HEK293 (cell line): ENCODE measurements at regions not wholly inside any gene's neighbourhood (a gene's known extent, or its start where the extent isn't known, plus 50 kb on each side); places are given as distances from the start of the nearest gene placed in this dataset.

ENCODE experiments used
- CTCF ChIA-PET: fragments of 350-600 bp; formaldehyde crosslinking; extraction: SDS; loops from one replicate; lab custom pipeline; 2021; ENCODE audit warnings: antibody characterized with exemption; lab: Yijun Ruan, JAX
- POLR2A ChIA-PET: fragments of 300-600 bp; formaldehyde crosslinking; extraction: SDS; loops from one replicate; lab custom pipeline; 2020; ENCODE audit warnings: antibody characterized with exemption, inconsistent platforms; lab: Yijun Ruan, JAX
- H3K27ac ChIP-seq: fragments of 200-500 bp; sonication (Bioruptor generic); 2 replicates; pipeline ENCODE4 v1.5.1; 2014; ENCODE audit warnings: low read depth, low read length, control low read depth, inconsistent platforms; ENCODE audit errors: extremely low read depth
- H3K36me3 ChIP-seq, 2 experiments: fragments of 200-500 bp in 1 of 2; sonication (Bioruptor generic) in 1 of 2; 1 replicate in 1 of 2; 2 replicates in 1 of 2; pipeline ENCODE4 v1.5.1; 2014 to 2017; ENCODE audit warnings: inconsistent platforms in 2 of 2, low read length in 2 of 2; ENCODE audit not compliant: control insufficient read depth in 2 of 2, insufficient read depth in 1 of 2
- H3K4me1 ChIP-seq: fragments of 200-500 bp; sonication (Bioruptor generic); 2 replicates; pipeline ENCODE4 v1.5.1; 2014; ENCODE audit warnings: mild to moderate bottlenecking, low read length, inconsistent platforms; ENCODE audit not compliant: control insufficient read depth, insufficient read depth
- H3K4me3 ChIP-seq: 2 replicates; pipeline ENCODE4 v1.5.1; 2011; ENCODE audit warnings: low read depth, mild to moderate bottlenecking, control low read depth, low read length, moderate library complexity
- H3K9me3 ChIP-seq: fragments of 200-500 bp; sonication (Bioruptor generic); 2 replicates; pipeline ENCODE4 v1.5.1; 2014; ENCODE audit warnings: low read depth, low read length, inconsistent platforms; ENCODE audit not compliant: control insufficient read depth, insufficient read depth
- ATF2 ChIP-seq: fragments of 450-650 bp; formaldehyde crosslinking; IDR thresholded peaks from 2 replicates; pipeline ENCODE4 v1.5.1; 2016; ENCODE audit warnings: missing biosample characterization, missing genetic modification characterization, low read depth
- CTCF ChIP-seq: fragments of 450-650 bp; formaldehyde crosslinking; IDR thresholded peaks from 2 replicates; pipeline ENCODE4 v1.5.1; 2016; ENCODE audit warnings: missing biosample characterization, missing genetic modification characterization
- ELK4 ChIP-seq: IDR thresholded peaks from 2 replicates; pipeline ENCODE4 v1.6.1; 2011; ENCODE audit warnings: mild to moderate bottlenecking, low read depth, low read length, borderline replicate concordance
- GLI4 ChIP-seq: fragments of 450-650 bp; formaldehyde crosslinking; IDR thresholded peaks from 2 replicates; pipeline ENCODE4 v1.5.1; 2016; ENCODE audit warnings: missing biosample characterization, missing genetic modification characterization
- HOXD13 ChIP-seq: sonication (generic); formaldehyde crosslinking; IDR thresholded peaks from 2 replicates; pipeline ENCODE4 v1.8.0; 2022; ENCODE audit warnings: missing genetic modification reagents, borderline replicate concordance
- KLF10 ChIP-seq: fragments of 450-650 bp; IDR thresholded peaks from 2 replicates; pipeline ENCODE4 v1.5.1; 2018; ENCODE audit warnings: missing biosample characterization, mild to moderate bottlenecking, missing genetic modification characterization
- PRDM1 ChIP-seq: fragments of 450-650 bp; formaldehyde crosslinking; IDR thresholded peaks from 2 replicates; pipeline ENCODE4; 2016; ENCODE audit warnings: missing biosample characterization, missing genetic modification characterization
- SP3 ChIP-seq: fragments of 450-650 bp; formaldehyde crosslinking; IDR thresholded peaks from 2 replicates; pipeline ENCODE4 v1.5.1; 2016; ENCODE audit warnings: missing biosample characterization, missing genetic modification characterization
- WT1 ChIP-seq: fragments of 450-650 bp; formaldehyde crosslinking; IDR thresholded peaks from 2 replicates; pipeline ENCODE4 v1.5.1; 2016; ENCODE audit warnings: missing biosample characterization, missing genetic modification characterization
- ZBTB11 ChIP-seq: fragments of 450-650 bp; formaldehyde crosslinking; conservative IDR thresholded peaks from 2 replicates; pipeline ENCODE4 v1.5.1; 2016; ENCODE audit warnings: low read depth, missing biosample characterization, missing genetic modification characterization
- ZBTB17 ChIP-seq: fragments of 450-650 bp; formaldehyde crosslinking; IDR thresholded peaks from 2 replicates; pipeline ENCODE4 v1.5.1; 2016; ENCODE audit warnings: missing biosample characterization, missing genetic modification characterization
- ZBTB21 ChIP-seq: fragments of 450-650 bp; formaldehyde crosslinking; IDR thresholded peaks from 2 replicates; pipeline ENCODE4 v1.5.1; 2017; ENCODE audit warnings: missing biosample characterization, missing genetic modification characterization
- ZBTB26 ChIP-seq: fragments of 450-650 bp; formaldehyde crosslinking; optimal IDR thresholded peaks from 2 replicates; pipeline ENCODE3; 2016; ENCODE audit warnings: missing biosample characterization, mild to moderate bottlenecking, missing genetic modification characterization
- ZNF18 ChIP-seq: fragments of 450-650 bp; formaldehyde crosslinking; IDR thresholded peaks from 2 replicates; pipeline ENCODE4 v1.5.1; 2016; ENCODE audit warnings: missing biosample characterization, missing genetic modification characterization
- ZNF214 ChIP-seq: fragments of 450-650 bp; formaldehyde crosslinking; IDR thresholded peaks from 2 replicates; pipeline ENCODE4 v1.5.1; 2017; ENCODE audit warnings: missing biosample characterization, mild to moderate bottlenecking, missing genetic modification characterization, borderline replicate concordance
- ZNF24 ChIP-seq: fragments of 450-650 bp; formaldehyde crosslinking; IDR thresholded peaks from 2 replicates; pipeline ENCODE4 v1.5.1; 2016; ENCODE audit warnings: missing biosample characterization, missing genetic modification characterization
- ZNF274 ChIP-seq, 2 experiments: fragments of 200-500 bp in 1 of 2; fragments of 450-650 bp in 1 of 2; sonication (Bioruptor generic) in 1 of 2; formaldehyde crosslinking in 1 of 2; IDR thresholded peaks; 2 replicates each; pipeline versions ENCODE4 v1.5.1 to v1.6.1; 2014 to 2016; ENCODE audit warnings: borderline replicate concordance in 1 of 2, inconsistent platforms in 1 of 2, low read length in 1 of 2, missing biosample characterization in 1 of 2, missing genetic modification characterization in 1 of 2
- ZNF423 ChIP-seq: fragments of 450-650 bp; formaldehyde crosslinking; IDR thresholded peaks from 2 replicates; pipeline ENCODE4 v1.5.1; 2016; ENCODE audit warnings: missing biosample characterization, missing genetic modification characterization
- ZNF473 ChIP-seq: fragments of 450-650 bp; formaldehyde crosslinking; IDR thresholded peaks from 2 replicates; pipeline ENCODE4 v1.5.1; 2017; ENCODE audit warnings: missing biosample characterization, missing genetic modification characterization
- ZNF501 ChIP-seq: fragments of 450-650 bp; formaldehyde crosslinking; IDR thresholded peaks from 2 replicates; pipeline ENCODE4 v1.5.1; 2016; ENCODE audit warnings: missing biosample characterization, missing genetic modification characterization
- ZNF544 ChIP-seq: fragments of 450-650 bp; formaldehyde crosslinking; IDR thresholded peaks from 2 replicates; pipeline ENCODE4 v1.5.0; 2017; ENCODE audit warnings: missing biosample characterization, missing genetic modification characterization
- ZNF621 ChIP-seq: fragments of 450-650 bp; formaldehyde crosslinking; IDR thresholded peaks from 2 replicates; pipeline ENCODE4 v1.5.1; 2017; ENCODE audit warnings: missing biosample characterization, missing genetic modification characterization
- ZNF629 ChIP-seq: fragments of 450-650 bp; formaldehyde crosslinking; IDR thresholded peaks from 2 replicates; pipeline ENCODE4 v1.5.1; 2017; ENCODE audit warnings: missing biosample characterization, missing genetic modification characterization
- ZNF654 ChIP-seq: fragments of 450-650 bp; formaldehyde crosslinking; IDR thresholded peaks from 2 replicates; pipeline ENCODE4 v1.5.1; 2016; ENCODE audit warnings: low read depth, missing biosample characterization, missing genetic modification characterization
- ZNF660 ChIP-seq: fragments of 450-650 bp; IDR thresholded peaks from 2 replicates; pipeline ENCODE4 v1.5.1; 2018; ENCODE audit warnings: missing biosample characterization, mild to moderate bottlenecking, missing genetic modification characterization
- ZNF664 ChIP-seq: fragments of 450-650 bp; formaldehyde crosslinking; IDR thresholded peaks from 2 replicates; pipeline ENCODE4 v1.5.1; 2016; ENCODE audit warnings: missing biosample characterization, missing genetic modification characterization
- ZSCAN23 ChIP-seq: fragments of 450-650 bp; formaldehyde crosslinking; IDR thresholded peaks from 2 replicates; pipeline ENCODE4 v1.5.1; 2016; ENCODE audit warnings: missing biosample characterization, missing genetic modification characterization

GRCh38 chr18:26656944-26657536, 108.7 kb upstream of the KCTD1 start:
- CTCF ChIA-PET = interaction anchor here (0.6 to 1.2 kb wide), 6 partner anchors 8 to 1288 kb away, joined by 3 to 5 read pairs (median 3); no protein-coding TSS in a partner anchor
- POLR2A ChIA-PET = interaction anchor here (0.6 to 2.2 kb wide), 5 partner anchors 19 to 135 kb away, joined by 3 to 13 read pairs (median 4); partner anchors contain the start of gene KCTD1
- TF ChIP-seq ZNF24 (tag by site-specific recombination) (no peak), GLI4 (tag by site-specific recombination) (no peak), ZNF544 (tag by site-specific recombination) (no peak), ZBTB21 (tag by site-specific recombination) (no peak), ZNF214 (tag by site-specific recombination) (no peak), KLF10 (no peak), ZNF654 (no peak), PRDM1 (tag by site-specific recombination) (peak; percentile 74), SP3 (tag by site-specific recombination) (0 out of 2 replicates have a peak, but pooled peaks have one; percentile 11), ZNF423 (tag by site-specific recombination) (no peak), ATF2 (tag by site-specific recombination) (no peak), ZNF18 (no peak), ZBTB26 (peak; percentile 74), CTCF (tag by site-specific recombination) (peak; percentile 36; the same call in 1 of the 2 replicates), ZNF629 (tag by site-specific recombination) (no peak), ZNF501 (tag by site-specific recombination) (peak; percentile 35; the same call in 1 of the 2 replicates), ZBTB17 (tag by site-specific recombination) (peak; percentile 96), ZNF660 (tag by site-specific recombination) (0 out of 2 replicates have a peak, but pooled peaks have one; percentile 11), ZNF664 (no peak), HOXD13 (CRISPR knock-in tag) (no peak), ZSCAN23 (tag by site-specific recombination) (no peak), ZNF473 (no peak), ZNF621 (no peak), ZBTB11 (peak; percentile 44; the same call in 1 of the 2 replicates), ZNF274 (IDR thresholded peaks at IDR 0.05; ENCODE audit: low read length) (no peak), ZNF274 (tag by site-specific recombination; IDR thresholded peaks at IDR 0.05; ENCODE audit: borderline replicate concordance) (no peak), WT1 (tag by site-specific recombination) (no peak), ELK4 (no peak)

More at GRCh38 chr18:26656944-26657536, 108.7 kb upstream of the KCTD1 start:
- H3K4me3 ChIP-seq = peak overlapping the region; percentile 58
- peak overlapping the region; percentile 65; the same call in 1 of the 2 replicates for H3K27ac ChIP-seq
- H3K36me3 ChIP-seq = no peaks in the 10 kb centered on the region
- H3K4me1 ChIP-seq = peaks cover 17% of the 10 kb centered on the region
- H3K9me3 ChIP-seq = no peaks in the 10 kb centered on the region
